H1 (cell line): ENCODE measurements at regions not wholly inside any gene's neighbourhood (a gene's known extent, or its start where the extent isn't known, plus 50 kb on each side); places are given as distances from the start of the nearest gene placed in this dataset.

ENCODE experiments used
- BRCA1 ChIP-seq: IDR thresholded peaks from 2 replicates; pipeline ENCODE4 v1.6.1; 2012; ENCODE audit warnings: low read depth, low read length, improper control_type of control experiment
- CREB1 ChIP-seq: IDR thresholded peaks from 2 replicates; pipeline ENCODE4 v1.6.1; 2012; ENCODE audit warnings: inconsistent platforms
- CTBP2 ChIP-seq: IDR thresholded peaks from 2 replicates; pipeline ENCODE4 v1.7.0; 2011; ENCODE audit warnings: borderline replicate concordance, mild to moderate bottlenecking, moderate library complexity, mixed read lengths, low read length; ENCODE audit not compliant: insufficient read depth, insufficient read length
- KDM4A ChIP-seq: IDR thresholded peaks from one replicate; pipeline ENCODE4 v1.7.1; 2012; ENCODE audit warnings: low read depth, mild to moderate bottlenecking, moderate library complexity, low read length, inconsistent platforms; ENCODE audit not compliant: severe bottlenecking
- NANOG ChIP-seq: IDR thresholded peaks from 2 replicates; pipeline ENCODE4 v1.6.1; 2011; ENCODE audit warnings: low read length, low read depth, mild to moderate bottlenecking, inconsistent platforms; ENCODE audit not compliant: insufficient read depth, poor library complexity, severe bottlenecking
- TF ChIP-seq, protein P1 (sequence below): IDR thresholded peaks from 2 replicates; pipeline ENCODE4 v1.6.1; 2011; ENCODE audit warnings: low read length, improper control_type of control experiment

GRCh38 chr2:200050921-200051610 lies 95.7 kb downstream of the MAIP1 start (continued):
- TF ChIP-seq KDM4A (no peak), CREB1 (no peak), CTBP2 (no peak), NANOG (no peak), BRCA1 (no peak)
- TF ChIP-seq, protein P1, sequence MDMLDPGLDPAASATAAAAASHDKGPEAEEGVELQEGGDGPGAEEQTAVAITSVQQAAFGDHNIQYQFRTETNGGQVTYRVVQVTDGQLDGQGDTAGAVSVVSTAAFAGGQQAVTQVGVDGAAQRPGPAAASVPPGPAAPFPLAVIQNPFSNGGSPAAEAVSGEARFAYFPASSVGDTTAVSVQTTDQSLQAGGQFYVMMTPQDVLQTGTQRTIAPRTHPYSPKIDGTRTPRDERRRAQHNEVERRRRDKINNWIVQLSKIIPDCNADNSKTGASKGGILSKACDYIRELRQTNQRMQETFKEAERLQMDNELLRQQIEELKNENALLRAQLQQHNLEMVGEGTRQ, result no peak
